Endothelial cell of umbilical vein (primary cell): ENCODE measurements at regions not wholly inside any gene's neighbourhood (a gene's known extent, or its start where the extent isn't known, plus 50 kb on each side); places are given as distances from the start of the nearest gene placed in this dataset.

Source experiments
- GATA2 ChIP-seq: IDR thresholded peaks from 2 replicates; pipeline ENCODE4 v1.7.0; 2011; ENCODE audit warnings: low read depth, mild to moderate bottlenecking, moderate library complexity, mixed read lengths, low read length; ENCODE audit not compliant: insufficient read length, insufficient read depth
- JUN ChIP-seq: IDR thresholded peaks from 2 replicates; pipeline ENCODE4 v1.6.1; 2011; ENCODE audit warnings: borderline replicate concordance, low read depth; ENCODE audit not compliant: insufficient read length, insufficient read depth

- no peak for TF ChIP-seq JUN
- no peak for TF ChIP-seq GATA2
These were observed 613.5 kb upstream of the C16orf82 start for GRCh38 chr16:26453215-26453614.
